Gastrocnemius medialis (tissue), 4 donors: ENCODE measurements at regions not wholly inside any gene's neighbourhood (a gene's known extent, or its start where the extent isn't known, plus 50 kb on each side); places are given as distances from the start of the nearest gene placed in this dataset.
"Not testable (repeated sequence)": the region's sequence is repeated elsewhere in the genome, so short reads cannot be mapped to it uniquely, and the experiment has no call there.

ENCODE experiments used
- ATAC-seq, 2 donors: fragments of 150-250 bp; one replicate each; pipeline ENCODE4 v1.9.1; 2016
- DNase-seq, 2 donors: peaks; one replicate each; pipeline ENCODE4 v3.0.0-alpha.2; 2019
- H3K27ac ChIP-seq, 4 donors: fragments of 200-600 bp; sonication (generic); 1 replicate in 1 of 4; 2 replicates in 3 of 4; pipeline ENCODE4 v1.5.1; 2016 to 2018; ENCODE audit warnings: mild to moderate bottlenecking in 2 of 4, moderate library complexity in 1 of 4
- H3K27me3 ChIP-seq, 3 donors: fragments of 200-600 bp; sonication (generic) in 2 of 3; 1 replicate in 1 of 3; 2 replicates in 2 of 3; pipeline versions ENCODE4 v1.5.1 to v1.6.0; 2016 to 2019; ENCODE audit warnings: mild to moderate bottlenecking in 1 of 3, moderate library complexity in 1 of 3
- H3K36me3 ChIP-seq, 2 donors: fragments of 200-600 bp; sonication (generic) in 1 of 2; one replicate each; pipeline ENCODE4 v1.5.1; 2017 to 2018
- H3K4me1 ChIP-seq, 2 donors: fragments of 200-600 bp; sonication (generic) in 1 of 2; one replicate each; pipeline ENCODE4 v1.5.1; 2016 to 2017; ENCODE audit warnings: mild to moderate bottlenecking in 2 of 2
- H3K4me3 ChIP-seq, 4 donors: fragments of 200-600 bp; sonication (generic) in 3 of 4; 1 replicate in 1 of 4; 2 replicates in 3 of 4; pipeline ENCODE4 v1.5.1; 2016 to 2019; ENCODE audit warnings: mild to moderate bottlenecking in 2 of 4
- H3K9me3 ChIP-seq, 3 donors: fragments of 200-600 bp; sonication (generic) in 2 of 3; 1 replicate in 1 of 3; 2 replicates in 2 of 3; pipeline ENCODE4 v1.5.1; 2016 to 2019
- CTCF ChIP-seq, 5 experiments: fragments of 450-650 bp in 3 of 5; fragments of 200-600 bp in 2 of 5; sonication (generic) in 2 of 5; IDR thresholded peaks in 4 of 5; conservative IDR thresholded peaks in 1 of 5; 1 replicate in 4 of 5; 2 replicates in 1 of 5; pipeline ENCODE4 v1.5.1; 2016 to 2019; ENCODE audit warnings: antibody characterized with exemption in 5 of 5, mild to moderate bottlenecking in 3 of 5, moderate library complexity in 3 of 5
- POLR2A ChIP-seq, 2 donors: fragments of 450-650 bp; IDR thresholded peaks; one replicate each; pipeline ENCODE4 v1.6.1; 2017; ENCODE audit warnings: antibody characterized with exemption in 2 of 2, mild to moderate bottlenecking in 2 of 2, moderate library complexity in 2 of 2
- in situ Hi-C, 4 donors: fragments of 200-750 bp; cut with MboI; loops; one replicate each; pipeline versions ENCODE4 v1.15.0 to v1.8.0; 2017; ENCODE audit warnings: low sequenced_read_pairs in 4 of 4
- intact Hi-C: fragments of 100-400 bp; cut with DNase I; formaldehyde crosslinking; loops from one replicate; pipeline ENCODE4 v1.15.1; 2023; ENCODE audit warnings: low total_unique reads

- DNase-seq, result no peak
- Histone ChIP-seq H3K4me3 (no peak overlapping the region), H3K4me1 (no peaks in the 10 kb centered on the region), H3K27me3 (no peaks in the 10 kb centered on the region), H3K27ac (no peak overlapping the region), H3K9me3 (no peaks in the 10 kb centered on the region), H3K36me3 (no peaks in the 10 kb centered on the region)
- in situ Hi-C loops, result loop anchor here in 1 of 4 donors (25.0 kb wide), 1 partner anchor 885 kb away; no protein-coding TSS in a partner anchor
- no peak for TF ChIP-seq CTCF (IDR thresholded peaks at IDR 0.05 in 4 of 5, conservative IDR thresholded peaks at IDR 0.05 in 1 of 5)
- TF ChIP-seq POLR2A (IDR thresholded peaks at IDR 0.05), result no peak
- ATAC-seq, result no peak
- intact Hi-C loops, result no loop called here
These were observed 745.9 kb upstream of the SLC8A1 start for GRCh38 chr2:41197781-41198180.

GRCh38 chr2:41199334-41199733 is 747.4 kb upstream of the SLC8A1 start:
- no peak overlapping the region for H3K27ac ChIP-seq
- no peaks in the 10 kb centered on the region for H3K4me1 ChIP-seq
- H3K27me3 ChIP-seq, result no peaks in the 10 kb centered on the region
- ATAC-seq (no peak), DNase-seq (no peak)
- TF ChIP-seq CTCF (IDR thresholded peaks at IDR 0.05 in 4 of 5, conservative IDR thresholded peaks at IDR 0.05 in 1 of 5) (no peak), POLR2A (IDR thresholded peaks at IDR 0.05) (no peak)
- H3K4me3 ChIP-seq, result no peak overlapping the region
- intact Hi-C loops, result no loop called here
- in situ Hi-C loops, result loop anchor here in 1 of 4 donors (25.0 kb wide), 1 partner anchor 887 kb away; no protein-coding TSS in a partner anchor
- no peaks in the 10 kb centered on the region for H3K9me3 ChIP-seq
- H3K36me3 ChIP-seq, result no peaks in the 10 kb centered on the region

GRCh38 chr2:41204315-41204714 is 752.4 kb upstream of the SLC8A1 start:
- in situ Hi-C loops, result no loop called here
- H3K4me3 ChIP-seq, result no peak overlapping the region
- ATAC-seq, result no peak

GRCh38 chr2:41206004-41206403 is 754.1 kb upstream of the SLC8A1 start:
- H3K27ac ChIP-seq, result no peak overlapping the region
- DNase-seq (no peak), ATAC-seq (no peak)
- H3K36me3 ChIP-seq, result no peaks in the 10 kb centered on the region
- TF ChIP-seq POLR2A (IDR thresholded peaks at IDR 0.05), result no peak
- no peak for TF ChIP-seq CTCF (IDR thresholded peaks at IDR 0.05 in 4 of 5, conservative IDR thresholded peaks at IDR 0.05 in 1 of 5)
- H3K4me3 ChIP-seq, result no peak overlapping the region
- intact Hi-C loops (no loop called here), in situ Hi-C loops (no loop called here)
- no peaks in the 10 kb centered on the region for H3K27me3 ChIP-seq
- H3K4me1 ChIP-seq, result no peaks in the 10 kb centered on the region
- no peaks in the 10 kb centered on the region for H3K9me3 ChIP-seq

More at GRCh38 chr2:41204315-41204714, 752.4 kb upstream of the SLC8A1 start:
- DNase-seq, result no peak
- no peaks in the 10 kb centered on the region for H3K9me3 ChIP-seq
- H3K4me1 ChIP-seq, result no peaks in the 10 kb centered on the region
- H3K27ac ChIP-seq, result no peak overlapping the region
- intact Hi-C loops, result no loop called here
- no peaks in the 10 kb centered on the region for H3K36me3 ChIP-seq
- H3K27me3 ChIP-seq, result no peaks in the 10 kb centered on the region
- no peak for TF ChIP-seq CTCF (IDR thresholded peaks at IDR 0.05 in 4 of 5, conservative IDR thresholded peaks at IDR 0.05 in 1 of 5)
- TF ChIP-seq POLR2A (IDR thresholded peaks at IDR 0.05), result no peak

- Histone ChIP-seq H3K4me3 (no peak overlapping the region), H3K36me3 (no peaks in the 10 kb centered on the region), H3K27ac (no peak overlapping the region), H3K4me1 (no peaks in the 10 kb centered on the region), H3K27me3 (no peaks in the 10 kb centered on the region), H3K9me3 (no peaks in the 10 kb centered on the region)
- intact Hi-C loops, result no loop called here
- in situ Hi-C loops, result no loop called here
- ATAC-seq (no peak), DNase-seq (no peak)
- TF ChIP-seq CTCF (IDR thresholded peaks at IDR 0.05 in 4 of 5, conservative IDR thresholded peaks at IDR 0.05 in 1 of 5) (no peak), POLR2A (IDR thresholded peaks at IDR 0.05) (no peak)
These were observed 755.7 kb upstream of the SLC8A1 start for GRCh38 chr2:41207578-41207977.

GRCh38 chr2:41210030-41210429 is 758.1 kb upstream of the SLC8A1 start:
- H3K4me1 ChIP-seq, H3K36me3 ChIP-seq, H3K27ac ChIP-seq, intact Hi-C loops, H3K4me3 ChIP-seq, H3K9me3 ChIP-seq, H3K27me3 ChIP-seq, ATAC-seq, in situ Hi-C loops, DNase-seq: not testable (repeated sequence)
